Hematopoietic multipotent progenitor cell treated with erythropoietin and hydrocortisone succinate and interleukin-3 and kit ligand, for 6 days (in vitro differentiated cells): ENCODE measurements at regions not wholly inside any gene's neighbourhood (a gene's known extent, or its start where the extent isn't known, plus 50 kb on each side); places are given as distances from the start of the nearest gene placed in this dataset.

Experiments
- DNase-seq: peaks from one replicate; pipeline ENCODE4 v3.0.0-alpha.2; 2015

DNA sequence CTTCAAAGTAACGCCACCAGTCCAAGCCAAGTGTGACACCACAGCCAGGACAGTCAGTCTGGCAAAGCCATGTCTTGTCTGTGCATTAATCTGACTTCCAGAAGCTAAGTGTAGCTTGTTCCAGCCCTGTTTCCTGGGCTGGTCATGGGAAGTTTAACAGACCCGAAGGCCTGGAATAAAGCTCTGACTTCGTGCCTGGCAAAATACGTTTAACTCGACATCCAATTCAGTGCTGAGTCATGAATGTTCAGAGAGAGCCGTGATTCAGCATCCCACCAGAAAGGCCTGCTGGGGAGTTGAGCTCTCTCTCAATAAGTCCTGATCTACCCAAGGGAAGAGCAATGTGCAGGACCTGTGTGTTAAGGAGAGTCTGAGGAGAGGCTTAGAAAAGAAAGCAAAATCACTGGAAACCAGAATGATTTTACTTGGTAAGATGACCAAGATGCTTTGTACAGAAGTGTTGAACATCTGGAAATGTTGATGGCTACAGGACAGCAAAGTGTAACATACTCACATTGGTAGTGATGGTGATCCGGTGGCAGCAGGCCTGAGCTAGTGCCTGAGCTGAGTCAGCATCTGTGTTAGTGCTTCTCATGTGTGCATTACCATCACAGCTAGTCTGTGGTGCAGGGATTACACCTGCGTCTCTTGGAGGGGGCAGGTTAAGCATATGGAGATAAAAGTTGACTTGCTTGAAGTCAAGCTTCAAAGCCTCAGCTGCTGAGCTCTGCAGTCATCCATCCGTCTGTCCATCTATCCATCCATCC lies 743.7 kb upstream of the HS6ST1 start:
- no peak for DNase-seq

DNA sequence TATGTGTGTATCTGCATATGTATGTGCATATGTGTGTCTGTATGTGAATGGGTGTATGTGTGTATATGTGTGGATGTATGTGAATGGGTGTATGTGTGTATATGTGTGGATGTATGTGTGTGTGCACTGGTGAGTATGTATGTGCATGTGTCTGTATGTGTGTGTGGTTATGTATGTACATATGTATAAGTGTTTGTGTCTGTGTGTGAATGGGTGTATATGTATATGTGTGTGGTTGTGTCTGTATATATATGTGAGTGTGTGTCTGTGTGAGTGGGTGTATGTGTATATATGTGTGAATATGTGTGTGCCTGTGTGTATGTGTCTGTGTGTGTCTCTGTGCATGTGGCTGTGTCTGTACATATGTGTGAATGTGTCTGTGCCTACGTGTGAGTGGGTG lies 748.4 kb upstream of the HS6ST1 start:
- DNase-seq, result no peak

DNA sequence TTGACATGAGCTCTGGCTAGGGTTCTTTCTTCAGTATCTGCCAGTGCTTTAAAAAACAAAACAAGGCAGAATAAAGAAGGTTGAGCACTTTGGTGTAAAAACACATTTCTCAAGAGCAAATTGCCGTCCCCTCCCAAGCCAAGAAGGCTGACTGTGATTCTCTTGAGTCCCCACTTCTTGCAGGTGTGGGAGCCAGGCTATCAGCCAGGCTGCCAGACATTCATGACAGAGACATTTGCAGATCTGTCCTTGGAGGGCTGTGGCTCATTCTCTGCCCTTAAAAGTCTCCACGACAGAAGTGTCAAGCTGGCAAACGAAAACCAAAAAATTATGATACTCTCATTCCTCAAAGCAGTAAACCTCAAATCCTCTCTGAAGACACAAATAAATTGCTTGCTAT lies 749.3 kb upstream of the HS6ST1 start:
- DNase-seq, result no peak

DNA sequence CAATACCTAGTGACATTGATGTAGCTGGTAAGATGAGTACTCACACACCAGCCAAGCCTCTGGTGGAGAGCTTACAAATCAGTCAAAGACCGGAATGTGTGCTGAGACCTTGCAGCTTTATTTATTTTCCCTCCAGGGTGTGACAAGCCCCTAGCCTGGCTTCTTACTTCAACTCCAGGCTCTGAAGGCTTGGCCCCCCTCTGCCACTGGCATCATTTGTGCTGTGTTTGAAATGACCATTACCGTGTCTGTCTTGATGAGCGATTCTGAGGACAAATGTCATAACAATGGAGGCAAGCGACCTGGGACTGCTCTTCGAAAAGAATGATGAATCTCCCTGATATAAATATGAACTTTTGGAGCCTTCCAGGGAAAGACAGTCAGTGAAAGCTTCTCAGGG lies 749.9 kb upstream of the HS6ST1 start:
- DNase-seq, result no peak

DNA sequence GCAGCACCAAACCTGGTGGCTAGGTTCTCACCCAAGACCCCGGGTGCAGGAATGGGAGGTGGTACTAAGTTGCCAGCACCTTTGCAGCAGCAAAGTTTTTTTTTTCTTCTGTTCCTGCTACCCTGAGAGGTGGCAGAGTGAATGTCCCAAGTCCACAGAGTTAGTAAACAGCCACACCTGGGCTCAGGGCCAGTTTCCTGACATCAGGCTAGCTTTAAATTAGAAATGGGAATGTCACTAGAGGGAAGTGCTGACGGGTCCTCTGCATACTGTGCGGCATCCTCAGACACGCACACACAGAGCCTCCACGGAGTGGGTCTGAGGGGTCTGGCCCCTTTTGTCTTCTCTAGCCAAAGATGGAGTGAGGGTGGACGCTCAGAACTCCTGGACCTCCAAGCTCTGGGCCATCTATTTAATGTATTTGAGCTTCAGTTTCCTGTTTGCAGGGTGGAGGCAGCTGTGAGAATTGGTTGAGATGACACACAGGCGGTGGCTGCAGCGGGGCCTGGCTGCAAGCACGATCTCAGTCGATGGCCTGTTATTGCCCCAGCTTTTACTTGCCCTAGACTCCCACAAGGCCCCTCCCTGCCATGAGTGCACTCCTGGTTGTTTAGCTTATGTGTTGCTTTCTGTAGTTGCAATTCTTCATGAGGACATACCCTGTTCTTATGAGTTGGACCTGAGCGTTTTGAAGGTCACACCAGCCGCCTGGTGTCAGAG lies 751.4 kb upstream of the HS6ST1 start:
- no peak for DNase-seq

DNA sequence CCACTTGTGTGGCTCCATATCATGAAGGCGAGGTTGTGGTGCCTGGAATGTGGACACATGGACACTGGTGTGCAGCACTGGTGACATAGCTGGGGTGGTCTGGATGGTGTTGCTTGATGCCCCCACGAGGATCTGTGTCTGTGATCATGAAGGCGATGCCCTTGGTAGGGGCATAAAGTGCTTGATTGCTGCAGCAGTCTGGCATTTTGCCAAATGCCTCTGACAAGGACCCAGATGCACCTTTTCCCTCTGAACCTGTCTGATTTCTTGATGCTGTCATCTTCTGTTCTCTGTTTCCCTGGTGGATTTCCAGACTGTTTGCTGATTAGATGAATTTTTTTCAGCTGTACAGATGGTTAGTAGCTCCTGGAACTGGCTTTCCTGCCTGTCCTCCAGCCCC lies 752.0 kb upstream of the HS6ST1 start:
- no peak for DNase-seq

DNA sequence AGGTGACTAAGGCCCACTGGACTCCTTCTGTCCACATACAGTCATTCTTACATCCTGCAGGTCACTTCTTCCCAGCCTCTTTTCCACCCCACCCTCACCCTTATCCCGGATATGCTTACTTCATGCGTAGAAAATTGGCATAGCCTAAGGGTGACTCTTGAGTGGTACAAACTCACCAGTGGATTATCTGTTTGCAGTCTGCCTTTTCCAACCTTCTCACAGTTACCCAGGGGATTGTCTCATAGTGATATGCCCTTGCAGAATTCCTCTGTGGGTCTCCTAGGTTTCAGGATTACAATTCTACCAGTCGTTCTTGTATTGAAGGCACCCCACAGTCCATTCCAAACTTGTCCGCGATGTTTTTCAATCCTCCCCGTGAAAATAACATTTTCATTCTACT lies 752.9 kb upstream of the HS6ST1 start:
- DNase-seq, result no peak

DNA sequence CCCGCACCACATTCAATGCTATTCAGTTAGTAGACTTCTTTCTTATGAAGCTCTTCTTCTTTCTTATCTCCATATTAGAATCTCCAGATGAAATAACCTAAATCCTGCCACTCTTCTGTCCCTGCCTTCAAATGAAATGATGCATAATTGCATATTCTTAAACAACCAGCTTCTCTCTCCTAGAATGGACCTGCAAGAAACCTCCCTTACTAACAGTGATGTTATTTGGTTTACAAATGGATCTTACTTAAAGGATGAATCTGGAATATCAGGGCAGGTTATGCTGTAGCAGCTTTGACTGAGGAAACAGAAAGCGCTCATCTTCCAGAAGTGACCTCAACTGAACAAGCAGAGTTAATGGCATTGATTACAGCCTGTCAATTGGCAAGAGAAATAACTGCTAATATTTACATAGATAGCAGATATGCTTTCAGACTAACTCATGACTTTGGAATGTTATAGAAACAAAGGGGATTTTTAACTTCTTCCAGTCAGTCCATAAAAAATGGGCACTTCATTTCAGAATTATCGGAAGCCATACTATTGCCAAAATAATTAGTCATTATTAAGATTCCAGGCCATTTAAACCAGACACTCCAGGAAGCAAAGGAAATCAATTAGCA lies 755.7 kb upstream of the HS6ST1 start:
- no peak for DNase-seq

DNA sequence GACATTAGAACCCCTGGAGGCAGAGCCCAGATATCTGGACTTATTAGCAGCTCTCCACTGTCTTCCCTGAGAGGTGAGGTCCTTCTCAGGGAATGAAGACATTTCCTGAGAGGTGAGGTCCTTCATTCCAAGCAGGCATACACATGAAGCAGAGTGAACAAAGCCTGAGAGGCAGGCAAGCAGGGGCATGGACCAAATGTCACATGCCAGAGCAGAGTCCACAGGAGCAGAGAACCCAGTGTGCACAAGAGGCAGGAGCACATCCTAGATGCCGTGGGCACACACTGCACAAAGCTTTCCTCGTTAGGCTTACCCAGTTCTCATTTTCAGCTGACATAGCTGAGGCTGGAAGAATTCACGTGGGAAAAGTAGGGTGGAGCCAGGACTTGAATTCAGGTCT lies 759.9 kb upstream of the HS6ST1 start:
- DNase-seq, result no peak

DNA sequence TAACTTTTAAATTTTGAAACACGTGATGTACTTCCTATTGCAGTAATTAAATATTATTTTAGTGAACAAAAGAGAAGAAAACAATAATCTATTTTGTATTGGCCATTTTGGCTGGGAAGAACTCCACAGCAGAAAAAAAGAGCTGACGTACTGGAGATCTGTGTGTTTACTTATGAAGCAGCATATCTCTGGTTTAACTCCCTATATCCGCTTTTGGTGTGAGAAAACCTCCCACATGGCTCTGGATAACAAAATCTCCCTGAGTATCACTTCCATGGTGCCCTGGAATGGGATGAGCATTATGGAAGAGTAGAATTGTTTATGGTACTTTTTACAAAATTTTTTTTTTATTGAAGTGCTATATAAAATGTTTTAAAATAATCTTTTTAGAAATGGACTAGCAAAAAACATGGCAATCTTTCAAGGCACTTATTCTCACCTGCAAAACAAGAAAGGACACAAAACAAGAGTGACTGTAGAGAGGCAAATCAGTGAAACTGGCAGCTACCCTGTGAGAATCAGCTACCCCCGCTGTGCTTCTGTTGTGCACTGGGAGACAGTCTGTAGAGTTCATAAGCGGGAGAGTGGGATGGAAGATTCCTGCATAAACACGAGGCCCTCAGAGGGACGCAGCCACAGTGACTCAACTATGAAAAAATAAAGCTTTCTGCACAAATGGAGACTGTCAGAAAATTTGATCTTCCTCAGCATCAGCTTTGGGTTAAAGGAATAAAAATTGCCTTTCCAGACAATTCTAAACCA lies 762.2 kb upstream of the HS6ST1 start:
- DNase-seq, result no peak

DNA sequence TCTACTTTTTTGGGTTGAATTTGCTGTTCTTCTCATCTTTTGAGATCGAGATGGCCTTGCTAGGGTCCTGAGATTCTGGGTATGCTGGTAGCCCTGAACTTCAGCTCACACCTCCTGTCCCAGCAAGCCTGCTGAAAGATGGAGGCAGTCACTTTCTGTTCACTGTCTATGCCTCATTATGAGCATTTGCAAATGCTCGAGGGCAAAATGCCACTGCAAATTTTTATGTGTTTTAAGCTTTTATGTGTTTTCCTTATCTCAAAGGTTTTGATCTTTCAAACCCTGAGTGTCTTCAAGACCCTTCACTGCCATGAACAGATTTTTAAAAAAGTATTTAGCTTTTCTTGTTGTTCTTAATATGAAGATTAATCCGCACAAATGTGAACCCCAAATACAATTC lies 766.7 kb upstream of the HS6ST1 start:
- DNase-seq, result no peak

DNA sequence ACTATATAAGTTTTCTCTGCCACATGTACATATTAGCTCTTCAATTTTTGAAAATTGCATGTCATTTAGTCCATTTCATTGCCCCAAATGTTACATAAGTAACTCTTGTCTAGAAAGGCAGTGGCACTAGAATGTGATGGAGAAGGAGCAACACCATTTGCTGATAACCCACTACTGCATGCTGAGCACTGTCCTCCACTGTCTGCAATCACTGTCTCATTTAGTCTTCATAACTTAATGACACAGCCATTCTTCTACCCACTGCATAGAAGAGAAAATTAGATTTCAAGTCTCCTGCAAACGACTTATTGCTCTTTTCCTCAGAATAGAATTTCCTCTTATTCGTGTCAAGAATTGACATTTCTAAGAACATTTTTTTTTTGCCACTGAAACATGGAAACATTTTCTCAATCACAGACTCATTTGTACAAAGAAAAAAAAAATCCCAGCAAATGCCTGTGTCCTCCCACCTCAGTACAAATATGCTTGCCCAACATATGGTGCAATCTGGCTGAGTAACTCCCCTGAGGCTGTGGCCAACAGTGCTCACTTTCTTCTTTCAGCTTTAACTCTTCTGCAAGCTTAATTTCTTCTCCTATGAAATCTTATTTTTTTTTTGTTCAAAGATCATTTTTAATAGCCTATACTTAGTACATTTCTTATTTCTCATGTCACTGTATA lies 768.6 kb upstream of the HS6ST1 start:
- no peak for DNase-seq

DNA sequence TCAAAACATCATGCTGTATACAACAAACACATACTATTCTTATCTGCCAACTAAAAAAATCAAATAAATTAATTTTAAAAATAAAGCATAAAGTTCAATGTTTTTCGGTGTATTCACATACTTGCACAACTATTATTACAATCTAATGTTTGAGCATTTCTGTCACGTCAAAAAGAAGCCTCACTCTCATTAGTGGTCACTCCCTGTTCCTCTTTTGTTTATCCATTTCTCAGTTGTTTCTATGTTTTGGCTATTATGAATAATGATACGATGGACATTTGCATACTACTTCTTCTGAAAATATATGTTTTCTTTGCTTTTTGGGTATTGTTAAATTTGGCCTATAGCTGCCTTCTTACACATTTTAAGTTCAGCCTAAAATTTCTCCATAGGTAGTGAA lies 773.0 kb upstream of the HS6ST1 start:
- no peak for DNase-seq

DNA sequence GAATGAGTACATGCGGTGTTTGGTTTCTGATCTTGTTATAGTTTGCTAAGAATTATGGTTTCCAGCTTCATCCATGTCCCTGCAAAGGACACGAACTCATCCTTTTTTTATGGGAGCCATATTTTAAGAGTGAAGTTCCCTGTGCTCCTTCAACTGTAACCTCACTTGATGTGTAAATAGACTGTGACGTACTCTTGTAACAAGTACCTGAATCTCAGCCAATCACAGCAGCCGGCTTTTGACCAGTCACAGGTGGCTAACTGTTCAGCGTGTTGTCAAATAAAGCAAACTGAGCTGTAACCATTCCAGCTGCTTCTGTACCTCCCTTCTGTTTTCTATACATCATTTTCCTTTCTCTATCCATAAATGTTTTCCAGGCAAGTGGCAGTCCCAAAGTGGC lies 774.3 kb upstream of the HS6ST1 start:
- no peak for DNase-seq

DNA sequence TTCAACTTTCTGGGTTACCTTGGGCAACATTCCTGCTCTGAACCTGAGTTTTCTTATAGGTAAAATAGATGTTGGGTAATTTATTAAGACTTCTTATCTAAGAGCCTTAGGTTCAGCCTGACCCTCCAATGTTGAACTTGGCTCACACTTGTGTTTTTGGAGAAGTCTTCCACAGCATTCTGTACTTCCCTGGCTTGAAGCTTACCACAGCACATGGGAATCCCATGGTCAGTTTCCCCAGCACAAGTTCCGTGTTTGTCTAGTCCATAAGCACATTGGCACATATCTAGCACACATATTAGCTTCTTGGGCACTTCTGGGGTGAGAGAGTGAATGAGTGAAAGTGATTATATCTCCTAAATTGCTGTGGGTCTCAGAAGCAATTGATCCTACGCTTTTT lies 782.5 kb upstream of the HS6ST1 start:
- DNase-seq, result no peak

DNA sequence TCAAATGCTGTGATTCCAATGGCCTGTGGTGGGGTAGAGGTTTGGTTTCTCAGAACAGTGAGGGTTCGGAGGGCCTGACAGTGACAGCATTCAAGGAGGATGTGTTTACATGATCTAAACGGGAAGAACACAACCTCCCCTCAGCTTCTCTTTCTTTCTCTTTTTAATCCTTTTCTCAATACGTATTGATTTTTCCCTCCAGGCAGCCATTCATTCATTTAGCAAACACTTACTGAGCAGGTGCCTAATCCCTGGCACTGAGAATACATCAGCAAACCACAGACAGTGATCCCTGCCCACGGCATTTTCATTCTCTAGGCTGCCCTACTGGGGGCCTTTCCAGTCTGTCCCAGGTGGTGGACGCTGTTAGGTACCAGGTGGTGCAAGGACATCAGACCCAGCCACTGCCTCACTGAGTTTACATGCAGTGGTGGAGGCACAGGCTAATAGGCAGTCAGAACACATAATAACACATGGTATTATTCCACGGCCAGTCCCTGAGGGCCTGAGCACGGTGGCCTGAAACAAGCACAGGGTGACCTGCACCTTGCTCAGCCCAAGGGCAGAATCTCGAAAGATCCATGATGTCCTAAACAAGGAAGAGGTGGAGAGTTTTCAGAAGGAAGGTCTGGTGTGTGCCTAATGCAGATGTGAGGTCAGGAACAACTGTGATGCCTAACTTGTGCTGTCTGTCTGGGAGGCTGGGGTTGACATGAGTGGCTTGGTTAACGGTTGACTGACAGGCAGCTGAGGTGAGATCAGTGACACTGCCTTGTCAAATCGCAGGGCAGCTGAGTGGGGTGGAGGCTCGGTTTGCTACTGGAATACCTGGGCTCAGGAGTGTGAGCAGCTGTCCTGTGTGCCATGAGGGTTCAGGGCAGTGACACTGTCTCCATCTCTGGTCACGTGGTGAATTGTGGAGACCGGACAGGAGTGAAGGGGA lies 785.5 kb upstream of the HS6ST1 start:
- no peak for DNase-seq

DNA sequence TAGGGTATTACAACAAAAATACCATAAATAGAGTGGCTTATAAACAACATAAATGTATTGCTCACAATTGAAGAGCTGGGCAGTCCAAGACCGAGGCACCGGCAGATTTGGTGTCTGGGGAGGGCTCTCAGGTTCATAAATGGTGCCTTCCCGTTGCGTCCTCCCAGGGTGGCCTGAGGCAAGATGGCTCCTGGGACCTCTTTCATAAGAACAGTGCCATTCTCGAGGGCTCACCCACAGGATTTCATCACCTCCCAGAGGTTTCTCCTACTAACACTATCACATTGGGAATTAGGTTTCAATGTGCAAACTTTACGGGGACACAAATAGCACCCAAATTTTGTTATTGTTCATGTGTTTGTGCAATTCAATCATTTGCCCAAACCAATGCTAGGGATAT lies 793.5 kb upstream of the HS6ST1 start:
- DNase-seq, result no peak

DNA sequence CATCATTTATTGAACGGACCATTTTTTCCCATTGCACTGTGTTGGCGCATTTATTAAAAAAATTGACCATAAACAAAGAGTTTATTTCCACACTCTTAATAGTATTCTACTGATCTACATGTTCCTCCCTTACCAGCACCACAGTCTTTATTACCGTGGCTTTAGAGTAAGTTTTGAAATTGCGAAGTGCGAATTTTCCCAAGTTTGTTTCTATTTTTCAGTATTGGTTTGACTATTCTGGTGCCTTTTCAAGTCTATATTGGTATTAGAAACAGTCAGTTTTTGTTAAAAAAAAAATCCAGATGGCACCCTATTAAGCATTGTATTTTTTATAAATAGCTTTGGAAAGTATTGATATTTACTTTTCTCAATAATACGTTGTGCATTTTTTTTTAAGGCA lies 795.1 kb upstream of the HS6ST1 start:
- DNase-seq, result no peak

DNA sequence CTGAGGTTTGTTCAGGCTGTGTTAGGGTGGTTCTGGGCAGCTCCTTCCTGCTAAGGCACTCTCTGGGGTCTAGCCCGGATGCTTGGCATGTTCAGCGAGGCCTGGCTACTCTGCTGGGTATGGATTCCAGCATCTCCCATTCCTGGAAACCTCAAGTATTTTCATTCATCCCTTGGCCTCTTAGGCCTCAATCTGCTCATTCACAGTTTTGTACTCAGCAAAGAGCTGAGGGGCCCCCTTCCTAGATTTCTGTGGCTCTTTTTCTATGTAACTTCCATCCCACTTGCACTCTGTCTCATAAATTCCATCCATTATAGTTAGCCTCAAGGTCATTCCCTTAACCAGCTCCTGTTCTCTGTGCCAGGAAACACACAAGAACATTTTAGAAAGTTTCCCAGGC lies 798.8 kb upstream of the HS6ST1 start:
- no peak for DNase-seq

DNA sequence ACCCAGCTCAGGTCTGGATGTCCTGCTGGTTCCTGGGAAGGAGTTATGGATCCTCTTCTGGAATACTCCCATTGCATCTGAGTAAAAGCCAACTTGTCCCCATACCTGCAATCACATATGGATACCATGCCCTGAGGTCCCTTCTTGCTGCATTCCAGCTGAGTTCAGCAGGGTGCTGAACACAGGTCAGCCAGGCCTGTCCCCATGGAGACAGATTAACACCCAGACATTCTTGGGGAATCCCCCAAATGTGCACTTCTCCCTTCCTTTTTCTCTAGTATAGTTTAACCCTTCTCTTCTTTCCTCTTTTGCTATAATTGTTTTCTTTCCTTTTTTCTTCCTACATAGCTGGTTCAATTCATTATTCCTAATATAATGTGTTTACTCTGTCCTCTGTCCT lies 799.6 kb upstream of the HS6ST1 start:
- no peak for DNase-seq

DNA sequence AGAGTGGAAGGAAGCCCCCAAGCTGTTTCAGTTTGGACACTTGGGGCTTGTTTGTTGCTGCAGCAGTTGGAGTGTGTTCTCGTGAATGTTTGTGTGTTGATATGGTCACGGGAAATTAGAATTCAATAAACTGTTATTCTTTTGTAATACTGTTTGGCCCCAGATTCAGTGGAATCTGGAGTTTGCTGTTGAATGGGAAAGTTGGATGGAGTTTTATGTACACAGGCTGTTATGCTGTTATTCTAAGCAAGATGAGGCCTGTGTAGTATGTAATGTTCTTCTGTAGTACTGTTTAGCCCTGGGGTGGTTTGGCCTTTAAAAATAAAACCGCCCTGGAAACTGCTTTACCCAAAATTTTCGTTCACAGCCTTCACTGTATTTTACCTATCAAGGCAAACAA lies 810.4 kb upstream of the HS6ST1 start:
- no peak for DNase-seq
